Thymus (tissue), 11 donors: ENCODE measurements at regions not wholly inside any gene's neighbourhood (a gene's known extent, or its start where the extent isn't known, plus 50 kb on each side); places are given as distances from the start of the nearest gene placed in this dataset.
"Not testable (repeated sequence)": the region's sequence is repeated elsewhere in the genome, so short reads cannot be mapped to it uniquely, and the experiment has no call there.

ENCODE experiments used
- DNase-seq, 9 donors: peaks; one replicate each; pipeline ENCODE4 v3.0.0-alpha.2; 2013; ENCODE audit warnings: low spot score in 9 of 9, low read depth in 6 of 9, missing footprints in 1 of 9
- H3K27ac ChIP-seq, 2 donors: one replicate each; pipeline ENCODE4 v1.5.1; 2013; ENCODE audit warnings: control low read depth in 1 of 2, low read depth in 1 of 2, low read length in 1 of 2, mild to moderate bottlenecking in 1 of 2, moderate library complexity in 1 of 2
- H3K27me3 ChIP-seq, 2 donors: one replicate each; pipeline ENCODE4 v1.5.1; 2013; ENCODE audit warnings: low read length in 1 of 2; ENCODE audit not compliant: control insufficient read depth in 2 of 2, insufficient read depth in 1 of 2
- H3K36me3 ChIP-seq, 2 donors: one replicate each; pipeline ENCODE4 v1.5.1; 2013; ENCODE audit warnings: low read length in 1 of 2, mild to moderate bottlenecking in 1 of 2, moderate library complexity in 1 of 2; ENCODE audit not compliant: control insufficient read depth in 2 of 2, insufficient read depth in 2 of 2
- H3K4me1 ChIP-seq, 2 donors: one replicate each; pipeline ENCODE4 v1.5.1; 2013; ENCODE audit warnings: low read length in 2 of 2; ENCODE audit not compliant: control insufficient read depth in 2 of 2, insufficient read depth in 2 of 2
- H3K4me3 ChIP-seq, 2 donors: one replicate each; pipeline ENCODE4 v1.5.1; 2013; ENCODE audit warnings: low read length in 2 of 2, control low read depth in 1 of 2, mild to moderate bottlenecking in 1 of 2
- H3K9me3 ChIP-seq, 2 donors: one replicate each; pipeline ENCODE4 v1.5.1; 2013; ENCODE audit warnings: low read length in 1 of 2, mild to moderate bottlenecking in 1 of 2; ENCODE audit not compliant: control insufficient read depth in 2 of 2, insufficient read depth in 1 of 2
- WGBS: extraction: QIAGEN DNeasy Blood & Tissue Kit; methylation state at CpG from one replicate; pipeline ENCODE4 v1.1.7; 2013; 5-methylcytosine and 5-hydroxymethylcytosine counted together
- donor health status: healthy.

- 73% methylated on average over 36 of the region's 36 CpGs for WGBS
- no peak for DNase-seq
Observed at GRCh38 chr5:3325972-3326840, 269.4 kb upstream of the IRX1 start.

GRCh38 chr5:3325201-3325971, 270.2 kb upstream of the IRX1 start:
- no peaks in the 10 kb centered on the region for H3K27me3 ChIP-seq
- H3K4me1 ChIP-seq: no peaks in the 10 kb centered on the region
- H3K9me3 ChIP-seq: peaks cover 0 to 19% of the 10 kb centered on the region in 2 donors
- no peak overlapping the region for H3K27ac ChIP-seq
- H3K36me3 ChIP-seq: no peaks in the 10 kb centered on the region
- no peak overlapping the region for H3K4me3 ChIP-seq
- 86% methylated on average over 28 of the region's 28 CpGs for WGBS
- DNase-seq: no peak

More at GRCh38 chr5:3325972-3326840, 269.4 kb upstream of the IRX1 start:
- Histone ChIP-seq H3K27ac (no peak overlapping the region), H3K4me3 (no peak overlapping the region), H3K27me3 (no peaks in the 10 kb centered on the region), H3K9me3 (peaks cover 0 to 19% of the 10 kb centered on the region in 2 donors), H3K4me1 (no peaks in the 10 kb centered on the region), H3K36me3 (no peaks in the 10 kb centered on the region)

- 92% methylated on average over 36 of the region's 36 CpGs for WGBS
Observed at GRCh38 chr5:3324421-3325101, 271.1 kb upstream of the IRX1 start.

GRCh38 chr5:3323966-3324365, 271.7 kb upstream of the IRX1 start:
- peaks cover 0 to 19% of the 10 kb centered on the region in 2 donors for H3K9me3 ChIP-seq
- not testable (repeated sequence) for H3K27ac ChIP-seq, DNase-seq, H3K4me3 ChIP-seq, H3K27me3 ChIP-seq, H3K4me1 ChIP-seq, H3K36me3 ChIP-seq
- WGBS: 94% methylated on average over 6 of the region's 6 CpGs

More at GRCh38 chr5:3324421-3325101, 271.1 kb upstream of the IRX1 start:
- Histone ChIP-seq H3K9me3 (peaks cover 0 to 19% of the 10 kb centered on the region in 2 donors), H3K36me3 (no peaks in the 10 kb centered on the region), H3K27ac (no peak overlapping the region), H3K27me3 (no peaks in the 10 kb centered on the region), H3K4me1 (no peaks in the 10 kb centered on the region), H3K4me3 (no peak overlapping the region)
- DNase-seq: no peak

GRCh38 chr5:3323144-3323543, 272.5 kb upstream of the IRX1 start:
- H3K27ac ChIP-seq: no peak overlapping the region
- no peak for DNase-seq
- H3K27me3 ChIP-seq: no peaks in the 10 kb centered on the region
- peaks cover 0 to 19% of the 10 kb centered on the region in 2 donors for H3K9me3 ChIP-seq
- H3K4me3 ChIP-seq: no peak overlapping the region
- H3K36me3 ChIP-seq: no peaks in the 10 kb centered on the region
- no peaks in the 10 kb centered on the region for H3K4me1 ChIP-seq
- 98% methylated on average over 3 of the region's 3 CpGs for WGBS

- WGBS: 96% methylated on average over 3 of the region's 3 CpGs
- no peaks in the 10 kb centered on the region for H3K27me3 ChIP-seq
- H3K9me3 ChIP-seq: peaks cover 0 to 19% of the 10 kb centered on the region in 2 donors
- no peak for DNase-seq
- H3K4me3 ChIP-seq: no peak overlapping the region
- H3K4me1 ChIP-seq: no peaks in the 10 kb centered on the region
- no peak overlapping the region for H3K27ac ChIP-seq
- no peaks in the 10 kb centered on the region for H3K36me3 ChIP-seq
Observed at GRCh38 chr5:3322642-3323041, 273.0 kb upstream of the IRX1 start.

GRCh38 chr5:3321923-3322322, 273.7 kb upstream of the IRX1 start:
- Histone ChIP-seq H3K9me3 (peaks cover 0 to 19% of the 10 kb centered on the region in 2 donors), H3K27ac (no peak overlapping the region), H3K4me1 (no peaks in the 10 kb centered on the region), H3K27me3 (no peaks in the 10 kb centered on the region), H3K36me3 (no peaks in the 10 kb centered on the region), H3K4me3 (no peak overlapping the region)
- no peak for DNase-seq
- WGBS: 94% methylated on average over 10 of the region's 10 CpGs

GRCh38 chr5:3321119-3321760, 274.4 kb upstream of the IRX1 start:
- DNase-seq: no peak
- 93% methylated on average over 11 of the region's 11 CpGs for WGBS
- H3K36me3 ChIP-seq: no peaks in the 10 kb centered on the region
- no peak overlapping the region for H3K4me3 ChIP-seq
- H3K9me3 ChIP-seq: peaks cover 0 to 19% of the 10 kb centered on the region in 2 donors
- H3K27ac ChIP-seq: no peak overlapping the region
- H3K27me3 ChIP-seq: no peaks in the 10 kb centered on the region
- H3K4me1 ChIP-seq: no peaks in the 10 kb centered on the region
